IMR-90 (cell line): ENCODE measurements at regions not wholly inside any gene's neighbourhood (a gene's known extent, or its start where the extent isn't known, plus 50 kb on each side); places are given as distances from the start of the nearest gene placed in this dataset.

Source experiments
- BHLHE40 ChIP-seq: fragments of 150-350 bp; IDR thresholded peaks from 2 replicates; pipeline ENCODE4 v1.6.1; 2016; ENCODE audit warnings: mild to moderate bottlenecking, low read depth, low read length
- CTCF ChIP-seq: conservative IDR thresholded peaks from 2 replicates; pipeline ENCODE4 v1.5.1; 2012; ENCODE audit warnings: mild to moderate bottlenecking, low read depth, low read length, improper control_type of control experiment
- ELK1 ChIP-seq: fragments of 150-350 bp; IDR thresholded peaks from 2 replicates; pipeline ENCODE4 v1.6.1; 2016; ENCODE audit warnings: low read depth, mild to moderate bottlenecking, low read length, moderate library complexity, borderline replicate concordance
- POLR2A ChIP-seq: IDR thresholded peaks from 2 replicates; pipeline ENCODE4 v1.6.1; 2012; ENCODE audit warnings: mild to moderate bottlenecking, low read depth, low read length
- RAD21 ChIP-seq: IDR thresholded peaks from 2 replicates; pipeline ENCODE4 v1.6.1; 2012; ENCODE audit warnings: low read length, improper control_type of control experiment
- USF2 ChIP-seq: fragments of 150-350 bp; IDR thresholded peaks from 2 replicates; pipeline ENCODE4 v1.6.1; 2017; ENCODE audit warnings: mild to moderate bottlenecking, antibody characterized with exemption, low read length, low read depth

GRCh38 chr3:82085356-82085755 is 323.9 kb upstream of the GBE1 start:
- TF ChIP-seq POLR2A (no peak), CTCF (no peak), ELK1 (no peak), RAD21 (no peak), BHLHE40 (no peak), USF2 (no peak)
